GM20431 (cell line): ENCODE measurements at regions not wholly inside any gene's neighbourhood (a gene's known extent, or its start where the extent isn't known, plus 50 kb on each side); places are given as distances from the start of the nearest gene placed in this dataset.
"Not testable (repeated sequence)": the region's sequence is repeated elsewhere in the genome, so short reads cannot be mapped to it uniquely, and the experiment has no call there.

Experiments used
- in situ Hi-C: fragments of 300-500 bp; cut with MseI, MboI; formaldehyde crosslinking; loops from one replicate; pipeline ENCODE4 v1.15.0; 2020; ENCODE audit warnings: low sequenced_read_pairs; ENCODE audit not compliant: unreplicated experiment

GRCh38 chr5:128778474-128778873 is 186.8 kb upstream of the SLC27A6 start:
- in situ Hi-C loops: no loop called here

- in situ Hi-C loops: no loop called here
These were observed 182.8 kb upstream of the SLC27A6 start for GRCh38 chr5:128782446-128782845.

GRCh38 chr5:128784726-128785125 is 180.6 kb upstream of the SLC27A6 start:
- in situ Hi-C loops: no loop called here

GRCh38 chr5:128791312-128791711 is 174.0 kb upstream of the SLC27A6 start:
- in situ Hi-C loops: no loop called here

GRCh38 chr5:128796506-128796905 is 168.8 kb upstream of the SLC27A6 start:
- in situ Hi-C loops: no loop called here

- in situ Hi-C loops: no loop called here
These were observed 166.4 kb upstream of the SLC27A6 start for GRCh38 chr5:128798871-128799270.

- in situ Hi-C loops: no loop called here
These were observed 165.3 kb upstream of the SLC27A6 start for GRCh38 chr5:128799945-128800344.

- in situ Hi-C loops: no loop called here
These were observed 164.9 kb upstream of the SLC27A6 start for GRCh38 chr5:128800377-128800776.

GRCh38 chr5:128813317-128814070 is 151.8 kb upstream of the SLC27A6 start:
- in situ Hi-C loops: no loop called here

GRCh38 chr5:128815201-128815600 is 150.1 kb upstream of the SLC27A6 start:
- in situ Hi-C loops: no loop called here

- in situ Hi-C loops: no loop called here
These were observed 139.5 kb upstream of the SLC27A6 start for GRCh38 chr5:128825826-128826225.

- in situ Hi-C loops: no loop called here
These were observed 139.0 kb upstream of the SLC27A6 start for GRCh38 chr5:128826275-128826674.

- in situ Hi-C loops: no loop called here
These were observed 128.7 kb upstream of the SLC27A6 start for GRCh38 chr5:128836571-128836970.

- in situ Hi-C loops: no loop called here
These were observed 126.7 kb upstream of the SLC27A6 start for GRCh38 chr5:128838623-128839022.

- in situ Hi-C loops: no loop called here
These were observed 123.0 kb upstream of the SLC27A6 start for GRCh38 chr5:128842241-128842640.

GRCh38 chr5:128844354-128844923 is 120.8 kb upstream of the SLC27A6 start:
- in situ Hi-C loops: no loop called here

GRCh38 chr5:128850049-128850448 is 115.2 kb upstream of the SLC27A6 start:
- in situ Hi-C loops: no loop called here

GRCh38 chr5:128854931-128855330 is 110.4 kb upstream of the SLC27A6 start:
- in situ Hi-C loops: no loop called here

GRCh38 chr5:128857076-128857677 is 108.1 kb upstream of the SLC27A6 start:
- in situ Hi-C loops: no loop called here

- in situ Hi-C loops: no loop called here
These were observed 106.3 kb upstream of the SLC27A6 start for GRCh38 chr5:128858995-128859394.

- in situ Hi-C loops: not testable (repeated sequence)
These were observed 104.1 kb upstream of the SLC27A6 start for GRCh38 chr5:128861155-128861554.
